Heart left ventricle (tissue), 16 donors: ENCODE measurements at regions not wholly inside any gene's neighbourhood (a gene's known extent, or its start where the extent isn't known, plus 50 kb on each side); places are given as distances from the start of the nearest gene placed in this dataset.

Experiments used
- ATAC-seq, 4 donors: fragments of 200-7000 bp; cut with Tn5 transposase; one replicate each; pipeline ENCODE4 v1.9.1; 2020 to 2022; ENCODE audit warnings: moderate library complexity in 4 of 4, mild to moderate bottlenecking in 3 of 4, moderate number of reproducible peaks in 1 of 4
- DNase-seq, 5 donors: peaks; one replicate each; pipeline ENCODE4 v3.0.0-alpha.2; 2020
- H3K27ac ChIP-seq, 12 donors: fragments of 200-600 bp; sonication (generic) in 4 of 12; one replicate each; pipeline versions ENCODE4 v1.5.0 to v1.8.0; 2016 to 2022; ENCODE audit warnings: mild to moderate bottlenecking in 2 of 12
- H3K27me3 ChIP-seq, 9 donors: fragments of 200-600 bp; sonication (generic) in 2 of 9; one replicate each; pipeline versions ENCODE4 v1.5.1 to v1.8.0; 2016 to 2022; ENCODE audit warnings: mild to moderate bottlenecking in 3 of 9
- H3K36me3 ChIP-seq, 9 donors: fragments of 200-600 bp; sonication (generic) in 2 of 9; one replicate each; pipeline versions ENCODE4 v1.5.0 to v1.8.0; 2018 to 2022; ENCODE audit warnings: mild to moderate bottlenecking in 2 of 9
- H3K4me1 ChIP-seq, 12 donors: fragments of 200-600 bp; sonication (generic) in 4 of 12; one replicate each; pipeline versions ENCODE4 v1.5.0 to v1.8.0; 2016 to 2022; ENCODE audit warnings: mild to moderate bottlenecking in 3 of 12
- H3K4me3 ChIP-seq, 12 donors: fragments of 200-600 bp; sonication (generic) in 4 of 12; one replicate each; pipeline versions ENCODE4 v1.5.0 to v1.8.0; 2017 to 2022; ENCODE audit warnings: mild to moderate bottlenecking in 9 of 12, moderate library complexity in 4 of 12
- H3K9me3 ChIP-seq, 12 donors: fragments of 200-600 bp; sonication (generic) in 4 of 12; one replicate each; pipeline versions ENCODE4 v1.5.0 to v1.8.0; 2016 to 2022; ENCODE audit warnings: mild to moderate bottlenecking in 1 of 12
- POLR2A ChIP-seq, 2 donors: fragments of 450-650 bp; IDR thresholded peaks; one replicate each; pipeline ENCODE4 v1.6.1; 2017; ENCODE audit warnings: antibody characterized with exemption in 2 of 2, mild to moderate bottlenecking in 2 of 2, moderate library complexity in 2 of 2
- WGBS, 4 donors: extraction: QIAGEN DNeasy Blood & Tissue Kit in 2 of 4; methylation state at CpG; one replicate each; pipeline versions ENCODE4 v1.1.5 to v1.1.7; 2013 to 2018; 5-methylcytosine and 5-hydroxymethylcytosine counted together
- intact Hi-C, 10 donors: fragments of 100-400 bp; cut with DNase I; formaldehyde crosslinking; loops; one replicate each; pipeline versions ENCODE4 v1.11.1 to v1.14.2; 2022
- TF ChIP-seq, protein P1 (sequence below), 12 donors: fragments of 200-600 bp; sonication (generic) in 4 of 12; IDR thresholded peaks; one replicate each; pipeline versions ENCODE4 v1.5.0 to v1.8.0; 2018 to 2022; ENCODE audit warnings: antibody characterized with exemption in 12 of 12, mild to moderate bottlenecking in 5 of 12
- donor health status: ischemic (EF 13 %, LVEDD 7.1; RV severe dilation, severe dysfunction).
- donor health status: healthy with polysubstance abuse.
- donor health status: DM: no; HTN: yes; CAD: no.
- donor health status: DM: no; HTN: no; CAD: no.
- donor health status: ischemic (EF 25% LVEDD 6.9; RV normal size, moderate dysfunction).
- donor health status: ischemic (EF 25% LVEDD 5.7; RV mildly dilated, moderate dysfunction).
- donor health status: healthy.
- donor health status: DM: yes; HTN: yes; CAD: no.
- donor health status: ischemic (EF 35%, LVEDD 5.7; RV mildly dilated, moderate dysfunction).
- donor health status: nonischemic (EF 11% LVEDD 7.7; RV severe dilation, severe dysfunction).
- donor health status: DM: yes; HTN: yes; CAD: no.
- donor health status: PGD.
- donor health status: ischemic (EF 29% LVEDD 5.4; RV normal size, mild dysfunction).
- donor health status: nonischemic (EF 23%, LVEDD 6.1; RV moderate dilation, normal function).

GRCh38 chr12:84694116-84694515 is 218.5 kb downstream of the SLC6A15 start:
- H3K36me3 ChIP-seq: no peaks in the 10 kb centered on the region
- intact Hi-C loops: no loop called here
- H3K4me3 ChIP-seq: no peak overlapping the region
- TF ChIP-seq POLR2A (IDR thresholded peaks at IDR 0.05): no peak
- TF ChIP-seq, protein P1, sequence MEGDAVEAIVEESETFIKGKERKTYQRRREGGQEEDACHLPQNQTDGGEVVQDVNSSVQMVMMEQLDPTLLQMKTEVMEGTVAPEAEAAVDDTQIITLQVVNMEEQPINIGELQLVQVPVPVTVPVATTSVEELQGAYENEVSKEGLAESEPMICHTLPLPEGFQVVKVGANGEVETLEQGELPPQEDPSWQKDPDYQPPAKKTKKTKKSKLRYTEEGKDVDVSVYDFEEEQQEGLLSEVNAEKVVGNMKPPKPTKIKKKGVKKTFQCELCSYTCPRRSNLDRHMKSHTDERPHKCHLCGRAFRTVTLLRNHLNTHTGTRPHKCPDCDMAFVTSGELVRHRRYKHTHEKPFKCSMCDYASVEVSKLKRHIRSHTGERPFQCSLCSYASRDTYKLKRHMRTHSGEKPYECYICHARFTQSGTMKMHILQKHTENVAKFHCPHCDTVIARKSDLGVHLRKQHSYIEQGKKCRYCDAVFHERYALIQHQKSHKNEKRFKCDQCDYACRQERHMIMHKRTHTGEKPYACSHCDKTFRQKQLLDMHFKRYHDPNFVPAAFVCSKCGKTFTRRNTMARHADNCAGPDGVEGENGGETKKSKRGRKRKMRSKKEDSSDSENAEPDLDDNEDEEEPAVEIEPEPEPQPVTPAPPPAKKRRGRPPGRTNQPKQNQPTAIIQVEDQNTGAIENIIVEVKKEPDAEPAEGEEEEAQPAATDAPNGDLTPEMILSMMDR (IDR thresholded peaks at IDR 0.05): no peak
- no peaks in the 10 kb centered on the region for H3K9me3 ChIP-seq
- no peaks in the 10 kb centered on the region for H3K27me3 ChIP-seq
- ATAC-seq: no peak
- no peak overlapping the region for H3K27ac ChIP-seq
- no peak for DNase-seq
- H3K4me1 ChIP-seq: no peaks in the 10 kb centered on the region

GRCh38 chr12:84692071-84692470 is 220.5 kb downstream of the SLC6A15 start:
- no peaks in the 10 kb centered on the region for H3K36me3 ChIP-seq
- no peaks in the 10 kb centered on the region for H3K9me3 ChIP-seq
- H3K4me3 ChIP-seq: no peak overlapping the region
- H3K27me3 ChIP-seq: no peaks in the 10 kb centered on the region
- intact Hi-C loops: no loop called here
- no peak for ATAC-seq
- DNase-seq: no peak
- H3K27ac ChIP-seq: no peak overlapping the region
- H3K4me1 ChIP-seq: no peaks in the 10 kb centered on the region
- TF ChIP-seq POLR2A (IDR thresholded peaks at IDR 0.05): no peak
- TF ChIP-seq, protein P1 (IDR thresholded peaks at IDR 0.05): no peak

DNA sequence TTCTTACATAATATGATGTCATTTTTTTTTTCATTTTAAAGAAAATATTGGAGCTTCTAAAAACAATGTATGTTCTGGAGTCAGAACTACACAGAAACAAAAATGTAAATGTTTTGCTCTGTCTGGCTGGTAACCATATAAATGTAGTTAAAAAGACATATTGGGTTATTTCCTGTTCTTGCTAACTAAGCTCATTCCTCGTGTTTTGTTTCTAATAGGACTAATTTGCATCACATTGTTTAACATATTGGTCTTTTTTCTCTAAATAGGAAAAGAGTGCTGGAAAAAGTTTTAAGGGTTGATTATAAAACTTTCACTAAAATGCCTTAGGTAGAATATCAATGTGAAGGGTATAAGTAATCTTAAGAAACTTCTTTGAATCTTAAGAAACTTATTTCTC is 221.3 kb downstream of the SLC6A15 start:
- H3K36me3 ChIP-seq: no peaks in the 10 kb centered on the region
- no peaks in the 10 kb centered on the region for H3K9me3 ChIP-seq
- 38 to 53% (median 45%) methylated on average over 1 of the region's 1 CpG for WGBS, 4 donors
- H3K27ac ChIP-seq: no peak overlapping the region
- ATAC-seq (no peak), DNase-seq (no peak)
- H3K27me3 ChIP-seq: no peaks in the 10 kb centered on the region
- no peak overlapping the region for H3K4me3 ChIP-seq
- H3K4me1 ChIP-seq: no peaks in the 10 kb centered on the region
- TF ChIP-seq, protein P1 (IDR thresholded peaks at IDR 0.05): no peak
- TF ChIP-seq POLR2A (IDR thresholded peaks at IDR 0.05): no peak
- intact Hi-C loops: no loop called here

DNA sequence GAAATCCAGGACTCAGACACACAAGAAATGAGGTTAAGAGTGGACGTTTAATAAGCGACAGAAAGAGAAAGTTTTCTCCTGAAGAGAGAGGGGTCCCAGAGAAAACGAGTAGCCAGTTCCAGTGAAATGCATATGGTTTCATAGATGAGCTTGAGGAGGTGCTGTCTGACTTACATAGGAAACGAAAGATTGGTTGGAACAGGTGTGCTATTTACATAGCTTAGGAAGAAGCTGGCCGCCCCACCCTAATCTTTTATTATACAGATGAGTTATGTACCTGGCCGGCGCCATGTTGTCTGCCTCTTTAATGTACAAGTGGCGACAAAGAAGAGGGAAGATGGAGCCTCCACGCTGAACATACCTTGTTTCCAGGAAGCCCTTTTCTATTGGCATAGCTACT is 223.0 kb downstream of the SLC6A15 start:
- Histone ChIP-seq H3K4me3 (no peak overlapping the region), H3K9me3 (no peaks in the 10 kb centered on the region), H3K27ac (no peak overlapping the region), H3K27me3 (no peaks in the 10 kb centered on the region), H3K4me1 (no peaks in the 10 kb centered on the region), H3K36me3 (no peaks in the 10 kb centered on the region)
- WGBS, 4 donors: 62 to 78% (median 66%) methylated on average over 8 to 9 of the region's 9 CpGs
- intact Hi-C loops: no loop called here
- TF ChIP-seq, protein P1 (IDR thresholded peaks at IDR 0.05): no peak
- TF ChIP-seq POLR2A (IDR thresholded peaks at IDR 0.05): no peak
- no peak for ATAC-seq
- no peak for DNase-seq
